ENCODE measurements at regions not wholly inside any gene's neighbourhood (a gene's known extent, or its start where the extent isn't known, plus 50 kb on each side); places are given as distances from the start of the nearest gene placed in this dataset.

GRCh38 chr2:15772681-15773080 lies 167.7 kb upstream of the MYCN start:
- DNase-seq (ENCODE audit: insufficient read length) = no peak
- no peak for FAIRE-seq
- TF ChIP-seq POLR2A (IDR thresholded peaks at IDR 0.05; ENCODE audit: low read depth, low read length) (no peak), TAF1 (IDR thresholded peaks at IDR 0.05; ENCODE audit: borderline replicate concordance, low read depth, low read length) (no peak), POLR2AphosphoS5 (IDR thresholded peaks at IDR 0.05; ENCODE audit: low read depth, low read length) (no peak)

- no peak for DNase-seq (ENCODE audit: insufficient read length)
- no peak for TF ChIP-seq POLR2AphosphoS5 (IDR thresholded peaks at IDR 0.05; ENCODE audit: low read depth, low read length)
- TF ChIP-seq POLR2A (IDR thresholded peaks at IDR 0.05; ENCODE audit: low read depth, low read length) = no peak
- no peak for TF ChIP-seq TAF1 (IDR thresholded peaks at IDR 0.05; ENCODE audit: borderline replicate concordance, low read depth, low read length)
- no peak for FAIRE-seq
Measured at GRCh38 chr2:15773204-15773603, 167.1 kb upstream of the MYCN start.

GRCh38 chr2:15773846-15774245 lies 166.5 kb upstream of the MYCN start:
- TF ChIP-seq POLR2AphosphoS5 (IDR thresholded peaks at IDR 0.05; ENCODE audit: low read depth, low read length) = no peak
- no peak for TF ChIP-seq POLR2A (IDR thresholded peaks at IDR 0.05; ENCODE audit: low read depth, low read length)
- TF ChIP-seq TAF1 (IDR thresholded peaks at IDR 0.05; ENCODE audit: borderline replicate concordance, low read depth, low read length) = no peak
- DNase-seq (ENCODE audit: insufficient read length) (no peak), FAIRE-seq (no peak)

GRCh38 chr2:15775753-15776628 lies 164.4 kb upstream of the MYCN start:
- no peak for FAIRE-seq
- TF ChIP-seq TAF1 (IDR thresholded peaks at IDR 0.05; ENCODE audit: borderline replicate concordance, low read depth, low read length) = no peak
- no peak for TF ChIP-seq POLR2A (IDR thresholded peaks at IDR 0.05; ENCODE audit: low read depth, low read length)
- TF ChIP-seq POLR2AphosphoS5 (IDR thresholded peaks at IDR 0.05; ENCODE audit: low read depth, low read length) = no peak

GRCh38 chr2:15776629-15776919 lies 163.8 kb upstream of the MYCN start:
- FAIRE-seq = no peak
- no peak for DNase-seq (ENCODE audit: insufficient read length)
- TF ChIP-seq POLR2A (IDR thresholded peaks at IDR 0.05; ENCODE audit: low read depth, low read length) (no peak), TAF1 (IDR thresholded peaks at IDR 0.05; ENCODE audit: borderline replicate concordance, low read depth, low read length) (no peak), POLR2AphosphoS5 (IDR thresholded peaks at IDR 0.05; ENCODE audit: low read depth, low read length) (no peak)

More at GRCh38 chr2:15775753-15776628, 164.4 kb upstream of the MYCN start:
- no peak for DNase-seq (ENCODE audit: insufficient read length)

- FAIRE-seq (no peak), DNase-seq (ENCODE audit: insufficient read length) (no peak)
- TF ChIP-seq TAF1 (IDR thresholded peaks at IDR 0.05; ENCODE audit: borderline replicate concordance, low read depth, low read length) = no peak
- TF ChIP-seq POLR2A (IDR thresholded peaks at IDR 0.05; ENCODE audit: low read depth, low read length) = no peak
- TF ChIP-seq POLR2AphosphoS5 (IDR thresholded peaks at IDR 0.05; ENCODE audit: low read depth, low read length) = no peak
Measured at GRCh38 chr2:15776992-15777702, 163.2 kb upstream of the MYCN start.

- TF ChIP-seq POLR2A (IDR thresholded peaks at IDR 0.05; ENCODE audit: low read depth, low read length) (no peak), TAF1 (IDR thresholded peaks at IDR 0.05; ENCODE audit: borderline replicate concordance, low read depth, low read length) (no peak), POLR2AphosphoS5 (IDR thresholded peaks at IDR 0.05; ENCODE audit: low read depth, low read length) (no peak)
- DNase-seq (ENCODE audit: insufficient read length) (no peak), FAIRE-seq (no peak)
Measured at GRCh38 chr2:15777795-15778371, 162.5 kb upstream of the MYCN start.

- DNase-seq (ENCODE audit: insufficient read length) (no peak), FAIRE-seq (no peak)
- TF ChIP-seq TAF1 (IDR thresholded peaks at IDR 0.05; ENCODE audit: borderline replicate concordance, low read depth, low read length) = no peak
- no peak for TF ChIP-seq POLR2AphosphoS5 (IDR thresholded peaks at IDR 0.05; ENCODE audit: low read depth, low read length)
- TF ChIP-seq POLR2A (IDR thresholded peaks at IDR 0.05; ENCODE audit: low read depth, low read length) = no peak
Measured at GRCh38 chr2:15778529-15779219, 161.7 kb upstream of the MYCN start.

GRCh38 chr2:15779381-15780041 lies 160.8 kb upstream of the MYCN start:
- FAIRE-seq (no peak), DNase-seq (ENCODE audit: insufficient read length) (no peak)
- TF ChIP-seq POLR2AphosphoS5 (IDR thresholded peaks at IDR 0.05; ENCODE audit: low read depth, low read length) = no peak
- TF ChIP-seq POLR2A (IDR thresholded peaks at IDR 0.05; ENCODE audit: low read depth, low read length) = no peak
- no peak for TF ChIP-seq TAF1 (IDR thresholded peaks at IDR 0.05; ENCODE audit: borderline replicate concordance, low read depth, low read length)

GRCh38 chr2:15780234-15780633 lies 160.1 kb upstream of the MYCN start:
- FAIRE-seq (no peak), DNase-seq (ENCODE audit: insufficient read length) (no peak)
- no peak for TF ChIP-seq POLR2AphosphoS5 (IDR thresholded peaks at IDR 0.05; ENCODE audit: low read depth, low read length)
- TF ChIP-seq POLR2A (IDR thresholded peaks at IDR 0.05; ENCODE audit: low read depth, low read length) = no peak

Measured in GM12892 (cell line).